SU-DHL-6 (cell line): ENCODE measurements at regions not wholly inside any gene's neighbourhood (a gene's known extent, or its start where the extent isn't known, plus 50 kb on each side); places are given as distances from the start of the nearest gene placed in this dataset.

Experiments used
- CTCF ChIP-seq: fragments of 200-600 bp; sonication (generic); IDR thresholded peaks from one replicate; pipeline ENCODE4 v1.5.1; 2017; ENCODE audit warnings: antibody characterized with exemption, mild to moderate bottlenecking, low read length, moderate library complexity; ENCODE audit not compliant: insufficient read depth, poor library complexity, severe bottlenecking
- EZH2phosphoT487 ChIP-seq: fragments of 200-600 bp; sonication (generic), shearing (Covaris generic); conservative IDR thresholded peaks from 2 replicates; pipeline ENCODE4 v1.6.1; 2018; ENCODE audit warnings: mild to moderate bottlenecking, antibody characterized with exemption, low read length, moderate library complexity, mixed read lengths

GRCh38 chr3:7877312-7877711, 624.3 kb upstream of the LMCD1 start:
- TF ChIP-seq CTCF (no peak), EZH2phosphoT487 (no peak)
